ENCODE measurements at regions not wholly inside any gene's neighbourhood (a gene's known extent, or its start where the extent isn't known, plus 50 kb on each side); places are given as distances from the start of the nearest gene placed in this dataset.

- Mint-ChIP-seq H3K27me3 (ENCODE audit: low read depth in 3 of 3) (peaks cover 1 to 5% (median 3%) of the 10 kb centered on the region in 3 donors), H3K9me3 (peaks cover 0 to 5% (median 0%) of the 10 kb centered on the region in 6 donors), H3K27ac (no peak overlapping the region)
These were observed 149.2 kb upstream of the SYT6 start for GRCh38 chr1:114302821-114303220.

GRCh38 chr1:114299331-114299975, 145.8 kb upstream of the SYT6 start:
- Mint-ChIP-seq H3K27me3 (ENCODE audit: low read depth in 3 of 3) (peaks cover 0 to 5% (median 1%) of the 10 kb centered on the region in 3 donors), H3K4me1 (peaks cover 23 to 51% of the 10 kb centered on the region in 2 donors), H3K36me3 (peaks cover 0 to 19% (median 0%) of the 10 kb centered on the region in 3 donors), H3K27ac (peak overlapping the region in 1 of 6 donors; percentile 33), H3K9me3 (no peaks in the 10 kb centered on the region), H3K4me3 (no peak overlapping the region)
- DNase-seq: no peak

More at GRCh38 chr1:114302821-114303220, 149.2 kb upstream of the SYT6 start:
- DNase-seq: no peak
- peaks cover 0 to 16% (median 6%) of the 10 kb centered on the region in 3 donors for H3K36me3 Mint-ChIP-seq
- H3K4me3 Mint-ChIP-seq: peak overlapping the region in 2 of 5 donors; percentile 7 to 42
- H3K4me1 Mint-ChIP-seq: peaks cover 19 to 42% of the 10 kb centered on the region in 2 donors

GRCh38 chr1:114298008-114298407, 144.3 kb upstream of the SYT6 start:
- H3K4me3 Mint-ChIP-seq: no peak overlapping the region
- peaks cover 0 to 5% (median 0%) of the 10 kb centered on the region in 3 donors for H3K27me3 Mint-ChIP-seq (ENCODE audit: low read depth in 3 of 3)
- no peak overlapping the region for H3K27ac Mint-ChIP-seq
- peaks cover 0 to 19% (median 0%) of the 10 kb centered on the region in 3 donors for H3K36me3 Mint-ChIP-seq
- H3K4me1 Mint-ChIP-seq: peaks cover 26 to 52% of the 10 kb centered on the region in 2 donors
- DNase-seq: no peak
- H3K9me3 Mint-ChIP-seq: peaks cover 0 to 1% (median 0%) of the 10 kb centered on the region in 6 donors

GRCh38 chr1:114296413-114296812, 142.7 kb upstream of the SYT6 start:
- no peak overlapping the region for H3K4me3 Mint-ChIP-seq
- no peaks in the 10 kb centered on the region for H3K27me3 Mint-ChIP-seq (ENCODE audit: low read depth in 3 of 3)
- peaks cover 0 to 1% (median 0%) of the 10 kb centered on the region in 6 donors for H3K9me3 Mint-ChIP-seq
- no peak for DNase-seq
- peak overlapping the region in 3 of 6 donors; percentile 5 to 34 (median 9) for H3K27ac Mint-ChIP-seq
- peaks cover 20 to 41% of the 10 kb centered on the region in 2 donors for H3K4me1 Mint-ChIP-seq
- H3K36me3 Mint-ChIP-seq: peaks cover 0 to 17% (median 0%) of the 10 kb centered on the region in 3 donors

GRCh38 chr1:114295321-114295720, 141.7 kb upstream of the SYT6 start:
- H3K4me1 Mint-ChIP-seq: peaks cover 15 to 36% of the 10 kb centered on the region in 2 donors
- no peaks in the 10 kb centered on the region for H3K27me3 Mint-ChIP-seq (ENCODE audit: low read depth in 3 of 3)
- H3K27ac Mint-ChIP-seq: no peak overlapping the region
- H3K4me3 Mint-ChIP-seq: no peak overlapping the region
- H3K36me3 Mint-ChIP-seq: peaks cover 0 to 15% (median 2%) of the 10 kb centered on the region in 3 donors
- no peak for DNase-seq
- H3K9me3 Mint-ChIP-seq: peaks cover 0 to 1% (median 0%) of the 10 kb centered on the region in 6 donors

- Mint-ChIP-seq H3K9me3 (peaks cover 0 to 1% (median 0%) of the 10 kb centered on the region in 6 donors), H3K36me3 (peaks cover 0 to 9% (median 3%) of the 10 kb centered on the region in 3 donors), H3K4me3 (no peak overlapping the region), H3K27me3 (ENCODE audit: low read depth in 3 of 3) (peaks cover 0 to 2% (median 1%) of the 10 kb centered on the region in 3 donors), H3K4me1 (peaks cover 21 to 35% of the 10 kb centered on the region in 2 donors), H3K27ac (no peak overlapping the region)
- DNase-seq: no peak
These were observed 139.2 kb upstream of the SYT6 start for GRCh38 chr1:114292835-114293234.

GRCh38 chr1:114292194-114292593, 138.5 kb upstream of the SYT6 start:
- H3K9me3 Mint-ChIP-seq: peaks cover 0 to 1% (median 0%) of the 10 kb centered on the region in 6 donors
- H3K4me1 Mint-ChIP-seq: peaks cover 24 to 42% of the 10 kb centered on the region in 2 donors
- no peak overlapping the region for H3K27ac Mint-ChIP-seq
- H3K27me3 Mint-ChIP-seq (ENCODE audit: low read depth in 3 of 3): peaks cover 0 to 2% (median 1%) of the 10 kb centered on the region in 3 donors
- H3K36me3 Mint-ChIP-seq: peaks cover 0 to 9% (median 3%) of the 10 kb centered on the region in 3 donors
- H3K4me3 Mint-ChIP-seq: no peak overlapping the region
- DNase-seq: no peak

- no peak for DNase-seq
- peaks cover 0 to 3% (median 0%) of the 10 kb centered on the region in 3 donors for H3K36me3 Mint-ChIP-seq
- H3K9me3 Mint-ChIP-seq: peaks cover 0 to 1% (median 0%) of the 10 kb centered on the region in 6 donors
- no peak overlapping the region for H3K4me3 Mint-ChIP-seq
- H3K27ac Mint-ChIP-seq: peak overlapping the region in 1 of 6 donors; percentile 35
- peaks cover 34 to 47% of the 10 kb centered on the region in 2 donors for H3K4me1 Mint-ChIP-seq
- peaks cover 0 to 2% (median 1%) of the 10 kb centered on the region in 3 donors for H3K27me3 Mint-ChIP-seq (ENCODE audit: low read depth in 3 of 3)
These were observed 137.1 kb upstream of the SYT6 start for GRCh38 chr1:114290776-114291175.

- H3K27ac Mint-ChIP-seq: no peak overlapping the region
These were observed 136.7 kb upstream of the SYT6 start for GRCh38 chr1:114290341-114290740.

GRCh38 chr1:114289824-114290223, 136.2 kb upstream of the SYT6 start:
- H3K36me3 Mint-ChIP-seq: peaks cover 0 to 3% (median 0%) of the 10 kb centered on the region in 3 donors
- no peak overlapping the region for H3K27ac Mint-ChIP-seq
- no peak for DNase-seq
- no peak overlapping the region for H3K4me3 Mint-ChIP-seq
- peaks cover 34 to 50% of the 10 kb centered on the region in 2 donors for H3K4me1 Mint-ChIP-seq
- peaks cover 0 to 1% (median 0%) of the 10 kb centered on the region in 6 donors for H3K9me3 Mint-ChIP-seq
- H3K27me3 Mint-ChIP-seq (ENCODE audit: low read depth in 3 of 3): peaks cover 0 to 2% (median 1%) of the 10 kb centered on the region in 3 donors

More at GRCh38 chr1:114290341-114290740, 136.7 kb upstream of the SYT6 start:
- Mint-ChIP-seq H3K27me3 (ENCODE audit: low read depth in 3 of 3) (peaks cover 0 to 2% (median 1%) of the 10 kb centered on the region in 3 donors), H3K4me1 (peaks cover 34 to 50% of the 10 kb centered on the region in 2 donors), H3K9me3 (peaks cover 0 to 1% (median 0%) of the 10 kb centered on the region in 6 donors), H3K36me3 (peaks cover 0 to 3% (median 0%) of the 10 kb centered on the region in 3 donors), H3K4me3 (no peak overlapping the region)
- DNase-seq: no peak

- no peak overlapping the region for H3K27ac Mint-ChIP-seq
- H3K4me1 Mint-ChIP-seq: peaks cover 36 to 50% of the 10 kb centered on the region in 2 donors
These were observed 135.6 kb upstream of the SYT6 start for GRCh38 chr1:114289306-114289705.

GRCh38 chr1:114286960-114287359, 133.3 kb upstream of the SYT6 start:
- peaks cover 1 to 2% (median 2%) of the 10 kb centered on the region in 3 donors for H3K27me3 Mint-ChIP-seq (ENCODE audit: low read depth in 3 of 3)
- H3K9me3 Mint-ChIP-seq: no peaks in the 10 kb centered on the region
- DNase-seq: no peak
- peaks cover 0 to 3% (median 0%) of the 10 kb centered on the region in 3 donors for H3K36me3 Mint-ChIP-seq
- peaks cover 43 to 61% of the 10 kb centered on the region in 2 donors for H3K4me1 Mint-ChIP-seq
- peak overlapping the region in 1 of 5 donors; percentile 34 for H3K4me3 Mint-ChIP-seq
- H3K27ac Mint-ChIP-seq: peak overlapping the region in 2 of 6 donors; percentile 39 to 45

More at GRCh38 chr1:114289306-114289705, 135.6 kb upstream of the SYT6 start:
- Mint-ChIP-seq H3K4me3 (no peak overlapping the region), H3K27me3 (ENCODE audit: low read depth in 3 of 3) (peaks cover 0 to 2% (median 1%) of the 10 kb centered on the region in 3 donors), H3K9me3 (peaks cover 0 to 1% (median 0%) of the 10 kb centered on the region in 6 donors), H3K36me3 (peaks cover 0 to 3% (median 0%) of the 10 kb centered on the region in 3 donors)
- DNase-seq: no peak

- peaks cover 0 to 3% (median 0%) of the 10 kb centered on the region in 3 donors for H3K36me3 Mint-ChIP-seq
- H3K9me3 Mint-ChIP-seq: no peaks in the 10 kb centered on the region
- H3K27ac Mint-ChIP-seq: peak overlapping the region in 4 of 6 donors; percentile 19 to 66 (median 37)
- peaks cover 43 to 65% of the 10 kb centered on the region in 2 donors for H3K4me1 Mint-ChIP-seq
- no peak for DNase-seq
- no peak overlapping the region for H3K4me3 Mint-ChIP-seq
- peaks cover 1 to 2% (median 2%) of the 10 kb centered on the region in 3 donors for H3K27me3 Mint-ChIP-seq (ENCODE audit: low read depth in 3 of 3)
These were observed 132.5 kb upstream of the SYT6 start for GRCh38 chr1:114286179-114286578.
